ENCODE measurements at regions not wholly inside any gene's neighbourhood (a gene's known extent, or its start where the extent isn't known, plus 50 kb on each side); places are given as distances from the start of the nearest gene placed in this dataset.

DNA sequence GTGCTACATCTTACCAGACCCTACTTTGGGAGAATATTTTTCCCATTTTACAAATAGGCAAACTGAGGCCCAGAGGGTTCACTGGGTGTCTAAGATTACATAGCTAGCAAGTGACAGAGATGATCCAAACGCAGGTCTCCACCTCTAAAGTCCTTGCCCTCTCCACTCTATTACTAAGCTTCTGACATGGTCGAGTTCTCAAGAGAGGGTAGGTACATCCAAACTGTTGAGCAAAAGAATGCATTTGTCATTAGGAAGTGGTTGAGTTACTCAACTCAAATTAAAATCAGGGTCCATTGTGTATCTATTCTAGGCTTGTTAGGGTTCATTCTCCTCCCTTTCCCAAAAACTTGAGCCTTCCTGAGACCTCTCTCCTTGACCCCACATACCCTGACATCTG, 680.6 kb upstream of the FANCL start:
- Histone ChIP-seq H2AFZ (ENCODE audit: low read depth, low read length) (no peak overlapping the region), H3K27ac (ENCODE audit: low read length) (no peak overlapping the region), H3K4me2 (ENCODE audit: low read length) (no peak overlapping the region), H3K9ac (ENCODE audit: low read length) (no peak overlapping the region), H3K79me2 (ENCODE audit: low read length) (no peaks in the 10 kb centered on the region), H3K27me3 (ENCODE audit: low read depth, low read length) (no peaks in the 10 kb centered on the region), H3K9me3 (ENCODE audit: insufficient read depth, low read length) (no peaks in the 10 kb centered on the region), H3K36me3 (replicated peaks; ENCODE audit: low read depth, low read length) (no peaks in the 10 kb centered on the region), H4K20me1 (ENCODE audit: insufficient read depth, low read length) (no peaks in the 10 kb centered on the region), H3K4me1 (ENCODE audit: low read length) (no peaks in the 10 kb centered on the region), H3K4me3 (ENCODE audit: low read length) (no peak overlapping the region)
- TF ChIP-seq, protein P1, sequence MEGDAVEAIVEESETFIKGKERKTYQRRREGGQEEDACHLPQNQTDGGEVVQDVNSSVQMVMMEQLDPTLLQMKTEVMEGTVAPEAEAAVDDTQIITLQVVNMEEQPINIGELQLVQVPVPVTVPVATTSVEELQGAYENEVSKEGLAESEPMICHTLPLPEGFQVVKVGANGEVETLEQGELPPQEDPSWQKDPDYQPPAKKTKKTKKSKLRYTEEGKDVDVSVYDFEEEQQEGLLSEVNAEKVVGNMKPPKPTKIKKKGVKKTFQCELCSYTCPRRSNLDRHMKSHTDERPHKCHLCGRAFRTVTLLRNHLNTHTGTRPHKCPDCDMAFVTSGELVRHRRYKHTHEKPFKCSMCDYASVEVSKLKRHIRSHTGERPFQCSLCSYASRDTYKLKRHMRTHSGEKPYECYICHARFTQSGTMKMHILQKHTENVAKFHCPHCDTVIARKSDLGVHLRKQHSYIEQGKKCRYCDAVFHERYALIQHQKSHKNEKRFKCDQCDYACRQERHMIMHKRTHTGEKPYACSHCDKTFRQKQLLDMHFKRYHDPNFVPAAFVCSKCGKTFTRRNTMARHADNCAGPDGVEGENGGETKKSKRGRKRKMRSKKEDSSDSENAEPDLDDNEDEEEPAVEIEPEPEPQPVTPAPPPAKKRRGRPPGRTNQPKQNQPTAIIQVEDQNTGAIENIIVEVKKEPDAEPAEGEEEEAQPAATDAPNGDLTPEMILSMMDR (IDR thresholded peaks at IDR 0.05; ENCODE audit: low read depth, low read length) = no peak
- TF ChIP-seq EZH2phosphoT487 (IDR thresholded peaks at IDR 0.05; ENCODE audit: low read depth) = no peak

DNA sequence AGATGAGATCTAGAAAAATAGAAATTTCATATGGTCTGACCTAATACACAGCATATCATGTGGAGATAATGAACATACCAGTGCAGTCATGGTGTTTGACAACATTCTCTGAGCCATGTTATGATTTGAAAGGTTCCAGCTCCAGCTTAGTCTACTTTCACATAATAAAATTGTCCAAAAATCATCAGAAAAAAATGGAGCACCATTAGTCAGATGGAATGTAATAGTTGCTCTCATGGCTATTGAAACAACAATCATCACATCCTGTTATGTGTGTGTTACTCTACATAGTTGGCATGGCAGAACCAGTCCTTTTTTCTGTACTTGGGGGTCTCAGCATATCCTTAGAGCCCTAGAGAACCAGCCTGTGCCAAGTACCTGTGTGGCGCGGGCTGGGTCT, 678.9 kb upstream of the FANCL start:
- Histone ChIP-seq H3K4me3 (ENCODE audit: low read length) (no peak overlapping the region), H3K4me2 (ENCODE audit: low read length) (no peak overlapping the region), H3K27ac (ENCODE audit: low read length) (no peak overlapping the region), H2AFZ (ENCODE audit: low read depth, low read length) (no peak overlapping the region), H3K79me2 (ENCODE audit: low read length) (no peaks in the 10 kb centered on the region), H3K9ac (ENCODE audit: low read length) (no peak overlapping the region), H3K4me1 (ENCODE audit: low read length) (no peaks in the 10 kb centered on the region), H3K9me3 (ENCODE audit: insufficient read depth, low read length) (no peaks in the 10 kb centered on the region), H3K36me3 (replicated peaks; ENCODE audit: low read depth, low read length) (no peaks in the 10 kb centered on the region), H4K20me1 (ENCODE audit: insufficient read depth, low read length) (no peaks in the 10 kb centered on the region), H3K27me3 (ENCODE audit: low read depth, low read length) (no peaks in the 10 kb centered on the region)
- no peak for TF ChIP-seq EZH2phosphoT487 (IDR thresholded peaks at IDR 0.05; ENCODE audit: low read depth)
- TF ChIP-seq, protein P1 (IDR thresholded peaks at IDR 0.05; ENCODE audit: low read depth, low read length) = no peak

DNA sequence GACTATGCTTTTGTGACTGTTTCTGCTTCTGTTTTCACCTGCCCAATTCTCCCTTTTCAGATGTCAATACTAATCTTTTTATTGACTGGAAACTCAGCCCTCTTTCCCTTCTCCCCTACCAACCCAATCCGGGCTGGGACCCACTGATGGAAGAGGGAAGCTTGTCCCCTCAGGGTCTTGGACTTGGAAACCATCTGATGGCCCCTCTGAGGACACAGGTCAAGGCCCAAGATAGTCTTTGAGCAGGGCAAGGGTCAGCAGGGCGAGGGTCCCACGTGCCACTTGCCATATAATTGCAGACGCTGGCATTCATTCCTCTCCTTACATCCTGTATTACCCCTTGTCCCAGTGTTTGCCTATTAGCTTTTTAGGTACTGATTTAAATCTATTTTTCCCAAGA, 678.2 kb upstream of the FANCL start:
- H3K27me3 ChIP-seq (ENCODE audit: low read depth, low read length) = no peaks in the 10 kb centered on the region
- no peaks in the 10 kb centered on the region for H4K20me1 ChIP-seq (ENCODE audit: insufficient read depth, low read length)
- H3K9ac ChIP-seq (ENCODE audit: low read length) = no peak overlapping the region
- no peaks in the 10 kb centered on the region for H3K36me3 ChIP-seq (replicated peaks; ENCODE audit: low read depth, low read length)
- H3K4me2 ChIP-seq (ENCODE audit: low read length) = no peak overlapping the region
- no peak overlapping the region for H3K4me3 ChIP-seq (ENCODE audit: low read length)
- TF ChIP-seq, protein P1 (IDR thresholded peaks at IDR 0.05; ENCODE audit: low read depth, low read length) = no peak
- no peak for TF ChIP-seq EZH2phosphoT487 (IDR thresholded peaks at IDR 0.05; ENCODE audit: low read depth)
- no peaks in the 10 kb centered on the region for H3K79me2 ChIP-seq (ENCODE audit: low read length)
- H2AFZ ChIP-seq (ENCODE audit: low read depth, low read length) = no peak overlapping the region
- H3K27ac ChIP-seq (ENCODE audit: low read length) = no peak overlapping the region
- H3K9me3 ChIP-seq (ENCODE audit: insufficient read depth, low read length) = no peaks in the 10 kb centered on the region
- no peaks in the 10 kb centered on the region for H3K4me1 ChIP-seq (ENCODE audit: low read length)

DNA sequence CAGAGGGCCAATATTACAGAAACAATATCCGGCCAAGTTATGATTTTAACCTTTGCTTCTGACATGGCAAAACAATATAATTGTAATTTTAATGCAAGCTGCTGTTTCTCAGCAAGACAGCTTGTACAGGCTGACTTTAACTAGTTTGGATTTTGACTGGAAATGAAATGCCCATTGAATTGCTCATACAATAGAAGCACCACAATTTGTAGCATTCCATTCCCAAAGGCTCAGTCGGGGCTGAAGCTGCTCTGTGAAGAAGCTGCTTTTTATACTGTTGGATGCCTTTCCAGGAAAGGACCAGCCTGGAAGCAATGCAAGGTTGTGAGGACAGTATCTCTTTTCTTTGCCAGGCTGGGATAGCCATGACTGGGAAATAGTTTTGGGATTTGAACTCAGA, 677.0 kb upstream of the FANCL start:
- H3K4me2 ChIP-seq (ENCODE audit: low read length) = no peak overlapping the region
- no peaks in the 10 kb centered on the region for H3K9me3 ChIP-seq (ENCODE audit: insufficient read depth, low read length)
- no peak overlapping the region for H3K27ac ChIP-seq (ENCODE audit: low read length)
- H3K36me3 ChIP-seq (replicated peaks; ENCODE audit: low read depth, low read length) = no peaks in the 10 kb centered on the region
- H3K9ac ChIP-seq (ENCODE audit: low read length) = no peak overlapping the region
- TF ChIP-seq, protein P1 (IDR thresholded peaks at IDR 0.05; ENCODE audit: low read depth, low read length) = no peak
- TF ChIP-seq EZH2phosphoT487 (IDR thresholded peaks at IDR 0.05; ENCODE audit: low read depth) = no peak
- H3K4me3 ChIP-seq (ENCODE audit: low read length) = no peak overlapping the region
- H3K79me2 ChIP-seq (ENCODE audit: low read length) = no peaks in the 10 kb centered on the region
- no peak overlapping the region for H2AFZ ChIP-seq (ENCODE audit: low read depth, low read length)
- H4K20me1 ChIP-seq (ENCODE audit: insufficient read depth, low read length) = no peaks in the 10 kb centered on the region
- H3K4me1 ChIP-seq (ENCODE audit: low read length) = no peaks in the 10 kb centered on the region
- H3K27me3 ChIP-seq (ENCODE audit: low read depth, low read length) = no peaks in the 10 kb centered on the region

Data from OCI-LY3 (cell line).